Prostate gland (tissue), 2 donors: ENCODE measurements at regions not wholly inside any gene's neighbourhood (a gene's known extent, or its start where the extent isn't known, plus 50 kb on each side); places are given as distances from the start of the nearest gene placed in this dataset.

Experiments used
- POLR2A ChIP-seq: fragments of 450-650 bp; IDR thresholded peaks from one replicate; pipeline ENCODE4 v1.6.1; 2016; ENCODE audit warnings: antibody characterized with exemption, mild to moderate bottlenecking
- TF ChIP-seq, protein P1 (sequence below), 4 experiments: fragments of 200-600 bp in 2 of 4; fragments of 450-650 bp in 2 of 4; sonication (generic) in 2 of 4; IDR thresholded peaks; 1 replicate in 3 of 4; 2 replicates in 1 of 4; pipeline ENCODE4 v1.5.1; 2016 to 2019; ENCODE audit warnings: antibody characterized with exemption in 4 of 4, mild to moderate bottlenecking in 2 of 4, moderate library complexity in 2 of 4

GRCh38 chr17:13761038-13761603 is 159.4 kb upstream of the HS3ST3A1 start:
- TF ChIP-seq POLR2A = no peak
- TF ChIP-seq, protein P1, sequence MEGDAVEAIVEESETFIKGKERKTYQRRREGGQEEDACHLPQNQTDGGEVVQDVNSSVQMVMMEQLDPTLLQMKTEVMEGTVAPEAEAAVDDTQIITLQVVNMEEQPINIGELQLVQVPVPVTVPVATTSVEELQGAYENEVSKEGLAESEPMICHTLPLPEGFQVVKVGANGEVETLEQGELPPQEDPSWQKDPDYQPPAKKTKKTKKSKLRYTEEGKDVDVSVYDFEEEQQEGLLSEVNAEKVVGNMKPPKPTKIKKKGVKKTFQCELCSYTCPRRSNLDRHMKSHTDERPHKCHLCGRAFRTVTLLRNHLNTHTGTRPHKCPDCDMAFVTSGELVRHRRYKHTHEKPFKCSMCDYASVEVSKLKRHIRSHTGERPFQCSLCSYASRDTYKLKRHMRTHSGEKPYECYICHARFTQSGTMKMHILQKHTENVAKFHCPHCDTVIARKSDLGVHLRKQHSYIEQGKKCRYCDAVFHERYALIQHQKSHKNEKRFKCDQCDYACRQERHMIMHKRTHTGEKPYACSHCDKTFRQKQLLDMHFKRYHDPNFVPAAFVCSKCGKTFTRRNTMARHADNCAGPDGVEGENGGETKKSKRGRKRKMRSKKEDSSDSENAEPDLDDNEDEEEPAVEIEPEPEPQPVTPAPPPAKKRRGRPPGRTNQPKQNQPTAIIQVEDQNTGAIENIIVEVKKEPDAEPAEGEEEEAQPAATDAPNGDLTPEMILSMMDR (IDR thresholded peaks at IDR 0.05) = no peak
